GM19099 (cell line): ENCODE measurements at regions not wholly inside any gene's neighbourhood (a gene's known extent, or its start where the extent isn't known, plus 50 kb on each side); places are given as distances from the start of the nearest gene placed in this dataset.

Experiments used
- POLR2A ChIP-seq: IDR thresholded peaks from 3 replicates; pipeline ENCODE4 v1.6.1; 2011; ENCODE audit warnings: low read depth; ENCODE audit not compliant: insufficient read length; ENCODE audit errors: extremely low read depth

DNA sequence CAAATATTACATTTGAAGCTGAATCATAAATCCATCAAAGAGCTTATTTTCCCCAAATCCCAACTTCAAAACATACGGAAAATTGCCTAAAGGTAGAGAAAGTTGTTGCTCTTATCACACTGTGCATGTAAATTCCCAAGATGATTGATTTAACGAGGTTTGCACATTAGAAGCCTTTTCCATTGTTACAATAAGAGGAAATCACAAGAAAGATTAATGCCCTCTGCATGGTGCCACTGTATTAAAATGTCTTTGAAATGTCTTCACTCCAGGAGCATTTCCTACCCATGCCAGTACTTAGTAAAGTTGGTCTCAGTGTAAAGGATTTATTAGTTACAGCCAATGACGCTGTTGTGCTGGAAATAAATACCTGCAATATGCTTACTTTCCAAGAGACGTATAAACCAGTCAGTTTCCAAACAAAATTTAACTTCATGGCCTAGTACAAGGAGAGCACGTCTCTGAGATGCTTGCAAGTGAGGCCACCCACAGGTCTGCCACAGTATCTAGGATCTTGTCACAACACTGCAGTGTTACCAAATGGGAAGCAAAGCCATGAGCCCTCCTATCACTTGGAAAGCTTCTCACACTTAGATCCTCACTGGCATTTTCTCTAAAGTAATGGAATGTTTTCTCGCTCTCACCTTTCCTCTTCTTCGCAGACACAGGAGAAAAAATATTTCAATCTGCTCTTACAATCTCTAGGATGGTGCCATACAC lies 112.4 kb downstream of the CETN3 start:
- TF ChIP-seq POLR2A: no peak

DNA sequence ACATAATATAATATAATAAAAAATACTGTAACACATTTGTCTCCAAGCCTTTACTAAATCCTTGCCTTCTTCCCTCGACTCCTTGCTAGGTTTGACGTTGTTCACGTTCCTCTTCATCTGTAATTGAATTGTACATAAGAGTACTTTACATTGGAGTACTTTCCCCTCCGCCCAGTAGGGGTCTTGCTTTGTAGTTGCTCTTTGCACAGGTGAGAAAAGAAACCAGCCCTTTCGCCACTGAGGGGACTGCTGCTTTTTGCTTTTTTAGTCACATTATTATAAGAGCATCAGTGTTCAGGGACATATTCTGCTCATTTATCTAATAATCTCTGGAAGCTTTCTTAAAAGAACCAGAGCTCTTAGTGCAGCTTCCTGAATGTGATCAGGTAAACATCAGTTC lies 115.0 kb downstream of the CETN3 start:
- no peak for TF ChIP-seq POLR2A

DNA sequence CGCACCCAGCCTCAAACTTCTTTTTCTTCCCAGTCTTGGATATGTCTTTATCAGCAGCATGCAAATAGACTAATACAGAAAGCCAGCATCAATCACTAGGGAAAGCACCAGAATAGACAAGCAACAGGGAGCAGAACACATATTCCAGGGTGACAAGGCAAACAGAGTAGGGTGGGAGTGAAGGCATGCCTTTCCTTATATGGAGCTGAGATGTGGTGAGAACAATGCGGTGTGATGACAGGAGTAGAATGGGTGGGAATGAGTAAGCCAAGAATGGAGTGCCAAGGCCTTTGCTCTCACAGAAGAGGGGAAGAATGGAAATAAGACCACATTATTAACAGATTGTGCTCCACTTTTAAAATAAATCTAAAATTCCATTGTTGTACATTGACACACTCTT lies 115.6 kb downstream of the CETN3 start:
- TF ChIP-seq POLR2A: no peak

DNA sequence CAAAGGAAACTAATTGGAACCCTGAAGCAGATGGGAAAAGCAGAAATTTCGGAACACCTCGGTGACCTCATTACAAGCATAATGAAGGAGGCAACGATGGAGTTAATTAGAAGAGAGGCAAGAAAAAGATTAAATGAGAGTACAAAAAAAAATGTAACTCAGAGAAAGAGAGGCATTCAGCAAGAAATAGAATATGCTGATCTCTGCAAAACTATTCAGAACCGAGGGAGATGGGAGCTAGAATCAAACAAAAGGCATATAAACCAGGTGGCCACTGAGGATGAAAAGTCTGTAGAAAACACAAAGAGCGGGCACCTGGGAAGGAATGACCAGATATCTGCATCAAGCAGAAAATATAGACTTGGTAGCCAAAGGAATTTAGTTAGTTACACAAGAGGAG lies 118.9 kb downstream of the CETN3 start:
- no peak for TF ChIP-seq POLR2A

DNA sequence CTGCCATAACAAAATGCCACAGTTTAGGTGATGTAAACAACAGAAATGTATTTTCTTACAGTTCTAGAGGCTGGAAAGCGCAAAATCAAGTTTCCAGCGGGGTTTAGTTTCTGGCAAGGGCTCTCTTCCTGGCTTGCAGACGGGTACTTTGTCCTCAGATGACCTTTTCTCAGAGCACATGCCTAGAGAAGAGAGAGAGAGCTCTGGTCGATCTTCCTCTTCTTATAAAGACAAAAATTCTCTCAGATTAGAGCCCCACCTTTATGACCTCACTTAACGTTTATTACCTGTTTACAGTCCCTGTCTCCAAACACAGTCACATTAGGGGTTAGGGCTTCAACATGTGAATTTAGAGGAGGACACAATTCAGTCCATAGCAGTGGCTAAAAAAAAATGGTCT lies 119.7 kb downstream of the CETN3 start:
- no peak for TF ChIP-seq POLR2A

DNA sequence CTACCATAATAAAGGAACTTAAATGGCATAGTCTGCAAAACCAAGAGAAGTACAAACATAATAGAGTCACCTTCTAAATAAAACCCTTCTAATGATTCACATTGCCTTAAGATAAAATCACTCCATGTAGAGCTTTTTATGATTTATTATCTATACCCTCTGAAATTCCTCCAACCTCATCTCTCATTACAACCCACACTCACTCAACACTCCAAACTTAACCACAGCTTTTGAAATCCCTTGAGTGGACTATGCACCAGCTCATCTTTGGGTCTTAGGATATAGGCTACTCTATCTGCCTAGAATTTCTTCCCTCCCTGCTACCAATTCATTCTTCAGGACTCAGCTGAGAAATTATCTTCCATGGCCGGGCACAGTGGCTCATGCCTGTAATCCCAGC lies 122.5 kb downstream of the CETN3 start:
- TF ChIP-seq POLR2A: no peak

DNA sequence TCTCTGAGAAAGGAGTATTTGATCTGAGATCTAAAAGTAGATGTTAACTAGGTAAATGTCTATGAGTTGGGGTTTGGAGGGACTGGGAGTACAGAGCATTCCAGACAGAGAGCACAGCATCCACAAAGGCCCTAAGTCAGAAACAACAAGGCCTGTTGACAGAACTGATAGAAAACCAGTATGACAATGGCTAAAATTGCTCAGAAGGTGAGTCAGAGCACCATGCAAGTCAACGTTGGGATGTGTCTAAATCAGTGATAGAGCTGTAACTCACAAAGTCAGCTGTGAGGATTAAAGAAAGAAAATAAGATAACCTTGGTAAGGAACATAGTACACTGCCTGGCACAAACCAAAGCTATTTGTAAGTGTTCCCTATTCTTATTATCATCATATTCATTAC lies 124.0 kb downstream of the CETN3 start:
- no peak for TF ChIP-seq POLR2A

DNA sequence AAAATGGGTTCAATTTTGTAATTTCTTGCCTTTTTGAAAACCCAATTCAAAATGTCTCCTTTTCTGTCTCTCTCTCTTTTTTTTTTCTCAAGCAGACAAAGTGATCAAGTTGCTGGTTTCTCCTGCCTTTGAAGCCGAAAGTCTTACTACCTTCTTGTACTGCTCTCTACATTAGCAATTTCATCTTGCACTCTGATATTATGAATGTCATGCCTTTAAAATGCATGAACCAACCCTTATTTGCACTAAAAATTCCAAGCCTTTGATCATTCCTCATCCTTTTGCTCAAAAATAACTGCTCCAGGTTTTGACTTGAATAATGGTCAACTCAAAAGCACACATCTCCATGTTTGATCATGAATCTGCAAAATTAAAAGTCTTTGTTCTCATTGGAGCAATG lies 125.2 kb downstream of the CETN3 start:
- no peak for TF ChIP-seq POLR2A

DNA sequence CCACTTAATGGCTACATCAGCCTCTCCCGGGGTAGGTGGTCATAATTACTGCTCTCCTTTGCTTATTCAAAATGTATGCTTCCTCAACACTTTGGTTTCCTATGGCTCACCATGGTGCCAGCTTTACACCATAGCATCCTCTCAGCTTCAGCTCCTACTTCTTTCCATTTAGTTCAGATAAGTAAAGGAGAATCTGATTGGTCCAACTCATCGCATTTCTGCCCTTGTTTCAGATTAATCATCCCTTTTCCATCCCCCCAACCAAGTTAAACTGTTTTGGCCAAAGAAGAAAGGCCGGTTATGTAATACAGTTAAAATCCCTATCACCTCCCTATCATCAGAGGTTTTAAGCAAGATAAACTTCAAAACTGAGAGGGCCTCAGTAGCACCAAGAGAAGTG lies 130.5 kb downstream of the CETN3 start:
- no peak for TF ChIP-seq POLR2A

DNA sequence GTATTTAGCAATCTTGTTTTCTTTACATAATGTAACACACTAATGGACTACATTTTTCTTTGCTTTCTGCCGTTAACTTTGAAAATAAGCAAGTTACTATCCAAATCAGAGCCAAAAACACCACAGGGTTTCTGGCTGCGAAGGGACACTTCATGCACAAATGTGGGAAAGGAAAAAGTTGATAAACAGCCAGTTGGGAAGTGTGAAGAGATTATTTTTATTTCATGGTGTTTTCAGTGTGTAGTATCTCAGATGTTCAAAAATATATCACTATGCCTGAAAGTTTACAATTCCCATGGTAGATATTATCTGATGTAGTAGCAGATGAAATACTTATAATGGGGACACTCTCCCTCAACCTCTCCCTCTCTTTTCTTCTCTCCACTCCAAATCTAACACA lies 135.3 kb downstream of the CETN3 start:
- no peak for TF ChIP-seq POLR2A

DNA sequence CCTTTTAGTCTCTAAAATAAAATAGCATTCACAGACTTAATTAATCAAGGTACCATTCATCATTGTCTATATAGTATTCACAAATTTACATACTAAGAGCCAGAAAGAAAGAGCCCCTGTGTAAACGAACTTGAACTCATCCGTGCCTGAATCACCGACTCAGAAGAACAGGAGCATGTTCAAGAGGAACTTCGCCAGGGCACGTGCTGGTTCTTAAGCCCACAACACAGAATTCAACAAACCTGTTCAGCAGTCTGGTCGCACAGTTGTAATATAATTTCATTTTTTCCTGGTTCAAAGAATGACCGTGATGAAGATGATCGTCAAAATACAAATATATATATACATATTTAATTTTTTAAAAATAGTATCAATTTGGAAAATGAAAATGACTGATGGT lies 141.9 kb downstream of the CETN3 start:
- TF ChIP-seq POLR2A: no peak

DNA sequence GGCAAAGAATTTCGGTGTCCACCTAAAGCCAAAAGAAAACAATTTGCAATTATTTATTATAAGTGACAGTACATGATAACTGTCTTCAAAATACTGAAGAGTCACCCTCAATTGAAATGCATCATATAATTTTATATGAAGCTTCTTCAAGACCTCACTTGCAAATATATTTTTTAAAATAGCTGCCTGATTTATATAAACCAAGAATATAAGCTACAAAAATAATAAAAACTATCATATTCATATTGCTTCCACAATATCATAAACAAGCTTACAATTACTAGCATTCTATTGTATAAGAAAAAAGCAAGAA lies 144.1 kb downstream of the CETN3 start:
- no peak for TF ChIP-seq POLR2A

DNA sequence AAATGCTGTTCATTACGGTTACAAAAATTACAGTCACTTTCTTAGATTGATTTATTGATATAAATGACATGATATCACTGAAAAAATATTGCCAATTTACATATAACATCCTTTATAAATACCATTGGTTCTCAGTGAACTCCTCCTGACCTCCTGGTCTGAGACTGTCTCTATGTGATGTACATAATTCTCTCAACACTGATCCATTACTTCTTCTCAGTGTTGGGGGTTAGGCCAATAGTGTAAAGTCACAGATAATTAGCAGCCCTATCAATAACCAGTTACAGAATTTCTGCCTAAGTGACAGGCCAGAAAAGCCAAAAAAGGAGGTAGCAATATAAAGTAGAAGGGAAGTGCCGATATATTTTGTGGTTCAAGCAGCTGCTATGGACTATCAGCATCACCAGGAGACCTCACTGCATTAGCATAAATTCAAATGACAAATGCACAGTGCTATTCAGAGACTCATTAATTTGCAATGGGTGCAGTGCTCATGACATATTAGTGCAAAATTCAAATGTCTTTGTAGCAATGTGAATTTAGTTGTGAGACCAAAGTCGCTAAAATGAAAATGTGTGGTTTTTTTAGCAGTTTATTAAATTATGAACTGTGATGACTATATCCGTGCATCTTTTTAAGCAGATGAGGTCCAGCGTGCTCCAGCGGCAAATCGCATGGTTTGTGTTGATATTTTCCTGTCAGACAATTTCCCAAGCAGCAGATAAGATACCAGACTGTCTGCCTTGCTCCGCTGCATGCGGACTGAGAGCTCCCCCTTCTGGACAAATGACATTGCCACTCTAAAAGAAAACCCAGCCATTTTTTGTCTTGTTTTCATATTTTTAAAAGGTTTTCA lies 144.6 kb downstream of the CETN3 start:
- no peak for TF ChIP-seq POLR2A

DNA sequence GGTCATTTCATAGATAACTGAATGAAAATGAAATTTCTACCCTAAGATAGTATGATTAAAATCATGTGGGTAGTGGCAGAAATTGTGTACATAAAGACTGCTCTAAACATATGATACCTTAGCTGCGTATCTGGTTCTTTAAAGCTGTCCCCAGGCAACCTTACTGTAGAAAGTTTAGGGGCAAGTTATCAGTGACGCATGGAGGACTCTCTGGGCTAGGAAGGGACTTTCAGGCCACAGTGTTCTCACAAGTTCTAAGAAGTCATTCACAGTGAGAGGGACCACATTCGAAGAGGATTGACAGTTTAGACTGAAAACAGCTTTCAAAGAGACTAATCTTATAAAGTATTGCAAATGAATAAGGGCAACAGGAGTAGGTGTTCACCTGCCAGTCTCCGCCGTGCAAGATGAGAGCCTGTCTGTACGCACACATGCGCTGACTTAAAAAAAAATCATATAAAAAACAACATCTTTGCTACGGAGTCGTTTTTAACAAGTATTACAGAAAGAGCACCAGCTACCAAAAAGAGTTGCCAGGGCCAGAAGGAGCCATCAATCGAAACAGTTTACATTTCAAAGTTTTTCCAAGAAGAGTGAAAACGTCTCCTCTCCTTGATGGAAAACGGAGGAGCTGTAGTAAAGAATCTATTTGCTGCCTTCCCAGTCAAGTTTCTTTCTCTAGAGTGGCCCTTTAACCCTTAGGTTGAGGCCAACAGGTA lies 146.3 kb downstream of the CETN3 start:
- no peak for TF ChIP-seq POLR2A

DNA sequence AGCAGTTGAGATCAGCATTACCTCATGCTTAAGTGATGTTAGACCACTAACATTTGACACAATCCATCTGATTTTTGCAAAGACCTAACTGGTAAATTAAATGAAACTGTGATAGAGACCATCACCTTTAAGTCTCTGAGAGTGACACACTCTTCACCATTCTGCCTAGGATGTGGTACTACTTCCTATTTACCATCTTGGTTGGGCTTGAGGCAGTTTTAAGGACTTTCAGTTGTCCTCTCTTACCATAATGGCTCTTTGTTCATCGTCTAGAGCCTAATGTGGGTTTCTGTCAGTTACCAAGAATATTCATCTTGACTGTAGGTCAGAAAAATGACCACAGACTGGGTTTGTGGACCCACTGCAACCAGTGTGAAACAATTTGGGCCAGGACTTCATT lies 158.1 kb downstream of the CETN3 start:
- TF ChIP-seq POLR2A: no peak

DNA sequence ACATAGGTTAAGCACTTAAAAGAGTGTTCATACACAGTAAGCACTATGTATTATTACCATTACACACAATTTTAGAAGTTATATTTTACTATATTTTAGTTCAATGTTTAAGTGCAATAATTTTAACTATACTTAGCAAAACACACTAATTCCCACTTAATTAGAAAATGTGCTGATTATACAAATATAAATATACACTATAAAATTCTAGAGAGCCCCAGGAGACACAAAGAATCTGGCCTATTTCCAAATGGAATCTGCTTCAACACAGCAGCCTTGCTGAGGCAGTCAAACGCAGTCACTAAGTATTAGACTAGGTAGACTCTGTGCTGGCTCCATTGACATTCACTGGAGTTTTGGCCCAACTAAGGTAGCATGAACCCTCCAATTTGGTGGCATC lies 160.9 kb downstream of the CETN3 start:
- no peak for TF ChIP-seq POLR2A

DNA sequence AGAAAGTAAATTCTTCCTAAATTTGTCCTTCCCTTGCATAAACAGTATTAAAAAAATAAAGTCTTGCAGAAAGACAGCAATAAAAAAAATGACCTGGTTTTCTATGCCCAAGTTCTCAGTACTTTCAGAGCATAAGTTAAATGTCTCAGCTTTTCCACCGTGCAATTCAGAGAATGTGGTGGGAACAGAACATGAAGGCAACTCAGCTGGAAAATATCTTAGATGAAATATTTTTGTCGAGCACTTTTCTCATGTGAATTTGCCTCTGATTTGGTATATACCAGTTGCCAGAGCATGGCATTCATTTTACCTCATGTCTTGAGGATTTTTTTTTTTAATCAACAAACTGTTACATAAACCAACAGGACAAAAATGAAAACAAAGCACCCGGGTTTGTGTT lies 176.1 kb downstream of the CETN3 start:
- no peak for TF ChIP-seq POLR2A

DNA sequence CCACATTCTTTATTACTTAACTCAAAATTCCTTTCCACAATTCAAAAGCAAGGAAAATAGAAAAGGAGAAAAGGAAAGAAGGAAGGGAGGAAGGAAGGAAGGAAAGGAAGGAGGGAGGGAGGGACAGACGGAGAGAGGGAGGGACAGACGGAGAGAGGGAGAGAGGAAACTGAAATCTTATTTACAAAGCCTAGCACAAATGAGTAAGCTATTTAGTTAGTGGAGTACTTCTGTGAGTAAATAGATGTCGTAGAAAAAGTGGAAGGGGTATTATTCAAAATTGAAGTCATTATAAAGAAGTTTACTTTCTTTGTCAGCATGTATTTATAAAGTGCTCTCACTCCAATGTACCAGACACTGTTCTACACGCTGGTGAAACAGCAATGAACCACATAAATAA lies 177.9 kb downstream of the CETN3 start:
- no peak for TF ChIP-seq POLR2A
